Stimulated activated CD4-positive, alpha-beta T cell treated with anti-CD3 and anti-CD28 coated beads, Interleukin-4, amount 100 ng/mL, for 24 hours (primary cell): ENCODE measurements at regions not wholly inside any gene's neighbourhood (a gene's known extent, or its start where the extent isn't known, plus 50 kb on each side); places are given as distances from the start of the nearest gene placed in this dataset.
"Not testable (repeated sequence)": the region's sequence is repeated elsewhere in the genome, so short reads cannot be mapped to it uniquely, and the experiment has no call there.

Experiments used
- DNase-seq: peaks from one replicate; pipeline ENCODE4 v3.0.0-alpha.2; 2020

GRCh38 chrX:31014474-31014873, 57.4 kb downstream of the FTHL17 start:
- DNase-seq, result not testable (repeated sequence)

- no peak for DNase-seq
These were observed 59.3 kb downstream of the FTHL17 start for GRCh38 chrX:31012509-31013025.

GRCh38 chrX:31007321-31007720, 64.5 kb downstream of the FTHL17 start:
- no peak for DNase-seq

GRCh38 chrX:31006027-31006426, 65.8 kb downstream of the FTHL17 start:
- no peak for DNase-seq

GRCh38 chrX:30997411-30997810, 74.4 kb downstream of the FTHL17 start:
- no peak for DNase-seq

- DNase-seq, result no peak
These were observed 76.1 kb downstream of the FTHL17 start for GRCh38 chrX:30995705-30996104.

GRCh38 chrX:30995060-30995700, 76.7 kb downstream of the FTHL17 start:
- no peak for DNase-seq

DNA sequence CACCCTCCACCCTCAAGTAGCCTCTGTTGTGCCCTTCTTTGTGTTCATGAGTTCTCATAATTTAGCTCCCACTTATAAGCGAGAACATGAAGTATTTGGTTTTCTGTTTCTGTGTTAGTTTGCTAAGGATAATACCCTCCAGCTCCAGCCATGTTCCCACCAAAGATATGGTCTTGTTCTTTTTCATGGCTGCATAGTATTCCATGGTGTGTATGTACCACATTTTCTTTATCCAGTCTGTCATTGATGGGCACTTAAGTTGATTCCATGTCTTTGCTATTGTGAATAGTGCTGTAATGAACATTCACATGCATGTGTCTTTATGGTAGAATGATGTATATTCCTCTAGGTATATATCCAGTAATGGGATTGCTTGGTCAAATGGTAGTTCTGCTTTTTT, 77.8 kb downstream of the FTHL17 start:
- DNase-seq, result not testable (repeated sequence)

DNA sequence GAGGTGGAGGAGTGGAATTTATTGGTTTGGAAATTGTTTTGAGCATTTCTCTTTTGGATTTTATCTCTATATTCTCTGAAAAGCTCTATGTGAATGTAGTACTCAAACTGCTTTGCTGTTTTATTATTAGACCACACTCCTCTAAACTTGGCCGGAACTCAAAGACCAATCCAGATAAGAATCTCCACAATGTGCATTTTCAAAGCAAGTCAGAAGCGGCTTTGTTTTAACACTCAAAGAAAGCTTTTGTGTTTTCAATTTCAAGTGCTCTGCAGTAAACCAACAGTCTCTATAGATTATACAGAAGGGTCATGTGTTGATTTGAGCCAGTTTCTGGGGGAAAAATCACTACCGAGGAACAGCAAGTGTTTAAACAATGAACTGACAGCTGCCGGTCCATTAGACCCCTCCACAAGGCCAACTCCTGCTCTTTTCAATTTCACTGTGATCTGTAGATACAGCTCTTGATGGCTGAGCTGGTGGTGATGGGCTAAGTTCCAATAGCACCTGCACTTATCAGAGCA, 79.4 kb downstream of the FTHL17 start:
- DNase-seq, result no peak

DNA sequence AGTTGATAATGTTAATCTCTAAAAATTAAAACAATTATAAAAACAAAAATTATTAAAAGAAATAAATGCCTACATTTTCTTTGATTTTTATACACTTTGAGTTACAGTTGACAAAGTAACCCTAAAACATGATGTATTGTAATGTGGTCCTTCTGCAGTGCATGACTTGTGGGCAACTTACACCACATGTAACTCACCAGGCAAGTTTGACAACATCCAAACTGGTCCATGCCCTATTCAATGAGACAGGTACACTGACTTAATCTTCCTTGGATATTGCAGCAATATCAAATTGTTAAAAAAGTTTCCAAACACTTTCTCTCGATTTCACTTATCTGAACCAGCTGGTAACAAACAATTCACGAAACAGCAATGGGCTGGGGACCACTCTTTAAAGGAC, 81.5 kb downstream of the FTHL17 start:
- no peak for DNase-seq

DNA sequence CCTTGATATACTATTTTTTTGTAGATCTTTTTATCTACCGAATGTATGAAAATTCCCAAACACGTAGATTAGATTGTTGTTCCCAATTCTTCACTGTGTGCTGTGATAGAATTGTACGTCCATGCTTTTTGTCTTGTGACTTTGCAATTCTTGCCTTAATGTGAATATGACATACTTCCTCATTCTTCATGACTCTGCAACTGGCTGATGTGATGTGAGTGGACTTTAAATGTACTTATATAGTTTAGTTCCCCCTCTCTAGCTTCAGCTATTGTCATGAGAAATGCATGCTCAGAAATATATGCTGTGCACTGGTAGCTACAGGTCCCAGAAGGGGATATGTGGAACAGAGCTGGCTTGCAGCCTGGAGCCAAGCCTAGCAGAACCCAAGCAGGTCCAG, 89.4 kb downstream of the FTHL17 start:
- no peak for DNase-seq

- no peak for DNase-seq
These were observed 89.9 kb downstream of the FTHL17 start for GRCh38 chrX:30981968-30982367.

GRCh38 chrX:30979271-30979670, 90.2 kb upstream of the TAB3 start:
- DNase-seq, result no peak

GRCh38 chrX:30975467-30975866, 86.4 kb upstream of the TAB3 start:
- no peak for DNase-seq

DNA sequence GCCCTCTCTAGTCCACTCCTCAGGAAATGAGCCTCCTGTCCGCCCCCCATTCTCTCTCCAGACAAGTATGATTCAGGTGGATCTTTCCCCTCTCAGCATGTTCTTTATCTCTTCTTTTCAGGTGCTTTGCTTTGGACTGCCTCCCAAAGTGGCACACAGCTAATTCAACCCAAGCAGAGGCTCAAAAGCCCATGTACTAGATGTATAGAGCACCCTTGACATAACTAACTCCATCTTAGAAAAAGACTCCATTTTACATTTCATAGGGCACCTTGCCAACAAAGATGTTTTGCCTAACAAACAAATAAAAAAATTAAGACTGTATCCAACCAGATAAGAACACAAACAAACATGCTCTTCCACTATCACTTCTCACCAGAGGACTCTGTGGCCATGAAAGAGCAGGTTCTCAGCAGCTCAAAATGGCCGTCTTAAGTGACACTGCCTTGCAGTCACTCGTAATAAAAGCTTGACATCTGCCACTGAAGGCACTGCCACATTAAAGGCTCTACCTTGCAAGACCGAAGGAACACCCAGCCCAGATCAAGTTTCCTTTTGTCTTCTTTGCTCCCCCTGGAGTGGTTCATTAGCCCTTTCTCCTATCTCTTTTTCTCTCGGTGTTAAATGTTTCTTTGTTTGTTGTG, 84.9 kb upstream of the TAB3 start:
- DNase-seq, result no peak

DNA sequence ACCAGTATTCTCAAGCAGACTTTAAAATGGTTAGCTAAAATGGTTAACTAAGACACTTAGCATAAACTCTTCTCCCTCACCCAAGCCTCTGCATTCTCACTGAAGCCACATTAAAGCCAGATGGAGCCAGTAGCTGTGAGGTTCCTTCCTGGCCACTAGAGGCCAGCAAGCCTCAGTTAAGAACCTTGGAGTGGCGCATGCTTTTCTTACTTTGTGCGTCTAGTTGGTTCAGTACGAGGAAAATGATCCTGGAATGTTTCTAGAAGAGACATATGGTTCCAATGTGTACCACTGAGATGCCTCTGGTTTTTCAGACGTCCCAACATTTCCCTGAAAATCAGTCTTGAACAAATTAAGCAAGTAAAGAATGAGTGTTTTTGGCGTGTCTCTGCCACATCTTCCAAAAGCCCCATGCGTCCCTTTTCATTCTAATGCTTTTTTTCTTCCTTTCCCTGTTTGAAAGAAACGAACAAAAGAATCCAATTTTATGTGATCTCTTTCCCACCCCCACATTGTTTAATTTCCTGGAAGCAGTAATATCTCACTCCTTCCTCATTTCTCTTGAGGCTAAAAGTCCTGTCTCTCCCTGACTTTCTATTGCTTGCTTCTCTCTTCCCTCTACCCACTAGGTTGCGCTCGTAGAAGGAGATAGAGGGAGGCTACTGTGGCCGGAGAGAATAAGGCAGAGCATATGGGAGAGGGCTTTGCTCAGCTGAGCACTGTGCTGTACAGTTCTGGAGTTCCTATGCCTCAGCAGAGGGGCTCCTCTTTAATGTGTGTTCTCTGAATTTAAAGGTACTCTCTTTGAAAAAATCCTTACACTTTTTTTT, 82.9 kb upstream of the TAB3 start:
- DNase-seq, result peak; percentile 20

GRCh38 chrX:30967516-30967915, 78.5 kb upstream of the TAB3 start:
- DNase-seq, result no peak

- DNase-seq, result no peak
These were observed 76.7 kb upstream of the TAB3 start for GRCh38 chrX:30965767-30966166.

GRCh38 chrX:30961387-30962174, 72.5 kb upstream of the TAB3 start:
- no peak for DNase-seq

- DNase-seq, result no peak
These were observed 68.7 kb upstream of the TAB3 start for GRCh38 chrX:30957753-30958152.

DNA sequence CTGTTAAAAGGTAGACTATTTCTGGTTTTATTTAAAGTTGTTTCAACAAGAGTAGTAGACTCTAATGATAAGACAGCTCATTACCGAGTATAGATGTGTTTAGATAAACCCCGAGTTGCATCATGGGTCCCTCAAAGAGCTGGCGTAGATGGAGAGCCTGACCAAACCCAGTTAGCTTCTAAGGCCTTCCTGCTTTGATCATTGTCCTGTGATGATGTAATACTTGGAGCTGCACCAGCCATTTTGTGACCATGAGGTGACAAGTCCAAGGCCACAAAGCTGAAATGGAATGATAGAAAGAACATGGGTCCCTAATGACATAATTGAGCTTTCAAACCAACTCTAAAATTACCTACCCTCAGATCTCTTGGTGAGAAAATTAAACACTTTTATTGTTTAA, 66.6 kb upstream of the TAB3 start:
- DNase-seq, result no peak

DNA sequence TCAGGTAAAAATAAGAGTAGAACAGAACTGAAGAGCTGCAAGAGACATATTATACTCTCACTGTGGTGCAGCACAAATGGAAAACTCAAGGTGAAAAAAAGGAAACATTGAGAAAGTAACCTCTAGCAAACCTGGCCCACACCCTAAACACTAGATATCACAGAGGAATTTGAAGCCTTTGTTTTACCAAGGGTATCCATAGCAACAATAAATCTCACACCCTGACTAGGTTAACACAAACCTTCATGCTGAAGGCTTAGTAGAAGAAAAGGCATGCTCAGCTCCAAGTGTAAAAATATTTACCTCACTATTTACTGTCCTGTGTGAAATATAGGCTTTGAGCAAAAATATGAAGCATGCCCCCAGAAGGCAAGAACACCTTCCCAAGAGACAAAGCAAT, 61.9 kb upstream of the TAB3 start:
- no peak for DNase-seq

GRCh38 chrX:30950391-30950790, 61.3 kb upstream of the TAB3 start:
- no peak for DNase-seq
